BJ (cell line): ENCODE measurements at regions not wholly inside any gene's neighbourhood (a gene's known extent, or its start where the extent isn't known, plus 50 kb on each side); places are given as distances from the start of the nearest gene placed in this dataset.

Experiments
- CTCF ChIA-PET: fragments of 350-600 bp; formaldehyde crosslinking; extraction: SDS; loops from one replicate; lab custom pipeline; 2021; ENCODE audit warnings: antibody characterized with exemption, inconsistent platforms; lab: Yijun Ruan, JAX
- POLR2A ChIA-PET: fragments of 300-600 bp; sonication (Branson Sonifier 250); formaldehyde crosslinking; extraction: SDS; loops from one replicate; lab custom pipeline; 2021; ENCODE audit warnings: antibody characterized with exemption; lab: Charles Lee
- DNase-seq: peaks from one replicate; pipeline ENCODE4 v3.0.0-alpha.2; 2011; ENCODE audit warnings: low read depth
- H3K27me3 ChIP-seq: 2 replicates; pipeline ENCODE4 v1.6.0; 2011; ENCODE audit warnings: low read length; ENCODE audit not compliant: control insufficient read depth, insufficient read depth
- H3K36me3 ChIP-seq: 2 replicates; pipeline ENCODE4 v1.5.1; 2011; ENCODE audit warnings: low read length; ENCODE audit not compliant: control insufficient read depth, insufficient read depth
- H3K4me3 ChIP-seq: 2 replicates; pipeline ENCODE4 v1.5.1; 2011; ENCODE audit warnings: low read depth, mild to moderate bottlenecking, control low read depth, low read length
- CTCF ChIP-seq: IDR thresholded peaks from 2 replicates; pipeline ENCODE4 v1.5.1; 2011; ENCODE audit warnings: low read depth, mild to moderate bottlenecking, control low read depth, inconsistent platforms, low read length, moderate library complexity; ENCODE audit not compliant: insufficient read depth

- no peaks in the 10 kb centered on the region for H3K36me3 ChIP-seq
- no peak overlapping the region for H3K4me3 ChIP-seq
- TF ChIP-seq CTCF = no peak
- ChIA-PET CTCF (no interaction called here), POLR2A (no interaction called here)
- H3K27me3 ChIP-seq = no peaks in the 10 kb centered on the region
- no peak for DNase-seq
These were observed 88.1 kb upstream of the PTPRR start for GRCh38 chr12:71008616-71009015.

- no peaks in the 10 kb centered on the region for H3K36me3 ChIP-seq
- POLR2A ChIA-PET = no interaction called here
- H3K27me3 ChIP-seq = no peaks in the 10 kb centered on the region
- no peak for DNase-seq
- H3K4me3 ChIP-seq = no peak overlapping the region
- TF ChIP-seq CTCF = no peak
- CTCF ChIA-PET = no interaction called here
These were observed 87.4 kb upstream of the PTPRR start for GRCh38 chr12:71007781-71008404.

GRCh38 chr12:71007020-71007419 lies 86.5 kb upstream of the PTPRR start:
- H3K4me3 ChIP-seq = no peak overlapping the region
- CTCF ChIA-PET = no interaction called here
- no peaks in the 10 kb centered on the region for H3K27me3 ChIP-seq
- TF ChIP-seq CTCF = no peak
- no peak for DNase-seq
- no peaks in the 10 kb centered on the region for H3K36me3 ChIP-seq
- POLR2A ChIA-PET = no interaction called here

- TF ChIP-seq CTCF = no peak
- POLR2A ChIA-PET = no interaction called here
- no peak for DNase-seq
- CTCF ChIA-PET = no interaction called here
- Histone ChIP-seq H3K4me3 (no peak overlapping the region), H3K27me3 (no peaks in the 10 kb centered on the region), H3K36me3 (no peaks in the 10 kb centered on the region)
These were observed 84.6 kb upstream of the PTPRR start for GRCh38 chr12:71005166-71005565.

GRCh38 chr12:71004578-71004977 lies 84.0 kb upstream of the PTPRR start:
- H3K36me3 ChIP-seq = no peaks in the 10 kb centered on the region
- H3K4me3 ChIP-seq = no peak overlapping the region
- DNase-seq = no peak
- CTCF ChIA-PET = no interaction called here
- POLR2A ChIA-PET = no interaction called here
- TF ChIP-seq CTCF = no peak
- H3K27me3 ChIP-seq = no peaks in the 10 kb centered on the region
